Neural cell (in vitro differentiated cells): ENCODE measurements at regions not wholly inside any gene's neighbourhood (a gene's known extent, or its start where the extent isn't known, plus 50 kb on each side); places are given as distances from the start of the nearest gene placed in this dataset.

ENCODE experiments used
- POLR2AphosphoS5 ChIP-seq: IDR thresholded peaks from 2 replicates; pipeline ENCODE4 v1.6.1; 2012
- RAD21 ChIP-seq: fragments of 450-650 bp; conservative IDR thresholded peaks from 2 replicates; pipeline ENCODE4 v1.6.1; 2014; ENCODE audit warnings: antibody characterized with exemption, mild to moderate bottlenecking, moderate library complexity

- TF ChIP-seq POLR2AphosphoS5 (no peak), RAD21 (no peak)
Measured at GRCh38 chr19:30183807-30184490, 188.2 kb upstream of the ZNF536 start.
